ENCODE measurements at regions not wholly inside any gene's neighbourhood (a gene's known extent, or its start where the extent isn't known, plus 50 kb on each side); places are given as distances from the start of the nearest gene placed in this dataset.

DNA sequence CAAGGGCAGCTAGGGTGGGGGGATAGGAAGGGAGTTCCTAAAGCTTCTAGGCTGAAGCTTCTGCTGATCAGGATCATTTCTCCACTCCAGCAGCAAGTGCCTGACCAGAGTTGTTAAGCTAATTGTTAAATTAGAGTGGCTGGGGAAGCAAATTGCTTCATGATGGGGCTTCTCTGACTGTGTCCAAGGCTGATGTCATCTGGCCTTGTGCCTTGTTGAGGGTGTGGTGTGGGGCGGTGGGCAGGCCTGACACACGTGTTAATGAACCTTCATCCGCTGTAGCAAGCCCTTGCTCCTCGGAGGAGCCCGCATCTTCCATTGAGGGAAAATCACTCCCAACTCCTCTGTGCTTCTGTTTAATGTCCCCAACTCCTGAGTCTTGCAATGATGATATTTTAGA, 84.3 kb upstream of the ROPN1 start (continued):
- TF ChIP-seq RNF2 (IDR thresholded peaks at IDR 0.05; ENCODE audit: borderline replicate concordance, low read depth, low read length, missing control alignments, poor library complexity, severe bottlenecking) (no peak), EP300 (IDR thresholded peaks at IDR 0.05; ENCODE audit: borderline replicate concordance in 1 of 2, low read depth in 2 of 2, low read length in 2 of 2) (no peak), CHD2 (IDR thresholded peaks at IDR 0.05; ENCODE audit: low read length) (no peak), POLR2A (IDR thresholded peaks at IDR 0.05; ENCODE audit: control extremely low read depth in 1 of 2, low read depth in 2 of 2, low read length in 2 of 2) (no peak)
